Left ventricle myocardium inferior (tissue), 1 donor: ENCODE measurements at regions not wholly inside any gene's neighbourhood (a gene's known extent, or its start where the extent isn't known, plus 50 kb on each side); places are given as distances from the start of the nearest gene placed in this dataset.

Experiments
- DNase-seq: peaks from one replicate; pipeline ENCODE4 v3.0.0-alpha.2; 2020
- H3K27ac ChIP-seq: fragments of 200-600 bp; replicated peaks from 2 replicates; pipeline ENCODE4 v1.8.0; 2021
- H3K27me3 ChIP-seq: fragments of 200-600 bp; 2 replicates; pipeline ENCODE4 v1.8.0; 2021; ENCODE audit warnings: low read depth
- H3K36me3 ChIP-seq: fragments of 200-600 bp; 2 replicates; pipeline ENCODE4 v1.8.0; 2021
- H3K4me1 ChIP-seq: fragments of 200-600 bp; 2 replicates; pipeline ENCODE4 v1.8.0; 2021
- H3K4me3 ChIP-seq: fragments of 200-600 bp; 2 replicates; pipeline ENCODE4 v1.8.0; 2021; ENCODE audit warnings: mild to moderate bottlenecking, moderate library complexity
- H3K9me3 ChIP-seq: fragments of 200-600 bp; replicated peaks from 2 replicates; pipeline ENCODE4 v1.8.0; 2021
- CTCF ChIP-seq: fragments of 200-600 bp; IDR thresholded peaks from 2 replicates; pipeline ENCODE4 v1.8.0; 2021; ENCODE audit warnings: antibody characterized with exemption, mild to moderate bottlenecking, borderline replicate concordance
- intact Hi-C: fragments of 100-400 bp; cut with micrococcal nuclease; formaldehyde crosslinking; loops from one replicate; pipeline ENCODE4 v1.11.0; 2022
- donor health status: DM: no; HTN: yes; CAD: no; lungs with severe emphysema.

GRCh38 chr1:208335371-208336136, 91.4 kb upstream of the PLXNA2 start:
- Histone ChIP-seq H3K27me3 (peaks cover 35% of the 10 kb centered on the region), H3K27ac (no peak overlapping the region), H3K4me3 (no peak overlapping the region), H3K36me3 (no peaks in the 10 kb centered on the region), H3K9me3 (no peaks in the 10 kb centered on the region), H3K4me1 (no peaks in the 10 kb centered on the region)
- no peak for DNase-seq
- TF ChIP-seq CTCF, result no peak
- intact Hi-C loops, result no loop called here

GRCh38 chr1:208336137-208336518, 91.9 kb upstream of the PLXNA2 start:
- DNase-seq, result no peak
- no peak overlapping the region for H3K27ac ChIP-seq
- no peak overlapping the region for H3K4me3 ChIP-seq
- no peaks in the 10 kb centered on the region for H3K36me3 ChIP-seq
- H3K4me1 ChIP-seq, result no peaks in the 10 kb centered on the region
- no peaks in the 10 kb centered on the region for H3K9me3 ChIP-seq
- no peak for TF ChIP-seq CTCF
- intact Hi-C loops, result no loop called here
- H3K27me3 ChIP-seq, result peaks cover 30% of the 10 kb centered on the region

- TF ChIP-seq CTCF, result no peak
- Histone ChIP-seq H3K9me3 (no peaks in the 10 kb centered on the region), H3K4me1 (no peaks in the 10 kb centered on the region), H3K27ac (no peak overlapping the region), H3K27me3 (peaks cover 16% of the 10 kb centered on the region), H3K4me3 (no peak overlapping the region), H3K36me3 (no peaks in the 10 kb centered on the region)
- no peak for DNase-seq
- intact Hi-C loops, result no loop called here
Observed at GRCh38 chr1:208339911-208340310, 95.7 kb upstream of the PLXNA2 start.

- Histone ChIP-seq H3K4me3 (no peak overlapping the region), H3K36me3 (no peaks in the 10 kb centered on the region), H3K9me3 (no peaks in the 10 kb centered on the region), H3K4me1 (no peaks in the 10 kb centered on the region), H3K27me3 (peaks cover 4% of the 10 kb centered on the region), H3K27ac (no peak overlapping the region)
- intact Hi-C loops, result no loop called here
- DNase-seq, result no peak
- TF ChIP-seq CTCF, result no peak
Observed at GRCh38 chr1:208343226-208343625, 99.0 kb upstream of the PLXNA2 start.

- intact Hi-C loops, result no loop called here
- TF ChIP-seq CTCF, result no peak
- no peak overlapping the region for H3K4me3 ChIP-seq
- no peaks in the 10 kb centered on the region for H3K4me1 ChIP-seq
- no peaks in the 10 kb centered on the region for H3K36me3 ChIP-seq
- no peak for DNase-seq
- peaks cover 4% of the 10 kb centered on the region for H3K27me3 ChIP-seq
- H3K27ac ChIP-seq, result no peak overlapping the region
- no peaks in the 10 kb centered on the region for H3K9me3 ChIP-seq
Observed at GRCh38 chr1:208344202-208344857, 100.1 kb upstream of the PLXNA2 start.
